IPS-15b (cell line): ENCODE measurements at regions not wholly inside any gene's neighbourhood (a gene's known extent, or its start where the extent isn't known, plus 50 kb on each side); places are given as distances from the start of the nearest gene placed in this dataset.

Source experiments
- H3K27me3 ChIP-seq: one replicate; pipeline ENCODE4 v1.6.1; 2013; ENCODE audit warnings: low read length; ENCODE audit not compliant: control insufficient read depth, insufficient read depth
- H3K36me3 ChIP-seq: one replicate; pipeline ENCODE4 v1.6.1; 2013; ENCODE audit warnings: low read length; ENCODE audit not compliant: control insufficient read depth, insufficient read depth
- H3K4me1 ChIP-seq: one replicate; pipeline ENCODE4 v1.6.1; 2013; ENCODE audit warnings: mild to moderate bottlenecking, low read length; ENCODE audit not compliant: control insufficient read depth, insufficient read depth
- H3K4me3 ChIP-seq: one replicate; pipeline ENCODE4 v1.5.1; 2013; ENCODE audit warnings: low read depth, low read length
- H3K9ac ChIP-seq: one replicate; pipeline ENCODE4 v1.6.1; 2013; ENCODE audit warnings: low read depth, mild to moderate bottlenecking, low read length
- H3K9me3 ChIP-seq: one replicate; pipeline ENCODE4 v1.6.1; 2013; ENCODE audit warnings: mild to moderate bottlenecking, low read length; ENCODE audit not compliant: control insufficient read depth, insufficient read depth

- Histone ChIP-seq H3K36me3 (no peaks in the 10 kb centered on the region), H3K4me3 (no peak overlapping the region), H3K9me3 (no peaks in the 10 kb centered on the region), H3K27me3 (peaks cover 15% of the 10 kb centered on the region), H3K4me1 (peaks cover 10% of the 10 kb centered on the region), H3K9ac (no peak overlapping the region)
These were observed 256.9 kb downstream of the GPATCH2 start for GRCh38 chr1:217373761-217374701.

- Histone ChIP-seq H3K36me3 (no peaks in the 10 kb centered on the region), H3K4me3 (no peak overlapping the region), H3K9ac (no peak overlapping the region), H3K9me3 (no peaks in the 10 kb centered on the region), H3K27me3 (peaks cover 22% of the 10 kb centered on the region), H3K4me1 (peaks cover 10% of the 10 kb centered on the region)
These were observed 258.6 kb downstream of the GPATCH2 start for GRCh38 chr1:217372049-217372970.

- Histone ChIP-seq H3K4me1 (peaks cover 10% of the 10 kb centered on the region), H3K27me3 (peaks cover 22% of the 10 kb centered on the region)
These were observed 260.1 kb downstream of the GPATCH2 start for GRCh38 chr1:217370757-217371156.

GRCh38 chr1:217369996-217370551, 260.8 kb downstream of the GPATCH2 start:
- no peak overlapping the region for H3K4me3 ChIP-seq
- peaks cover 10% of the 10 kb centered on the region for H3K4me1 ChIP-seq
- H3K9ac ChIP-seq = no peak overlapping the region
- no peaks in the 10 kb centered on the region for H3K9me3 ChIP-seq
- no peaks in the 10 kb centered on the region for H3K36me3 ChIP-seq
- H3K27me3 ChIP-seq = peaks cover 22% of the 10 kb centered on the region

More at GRCh38 chr1:217370757-217371156, 260.1 kb downstream of the GPATCH2 start:
- H3K36me3 ChIP-seq = no peaks in the 10 kb centered on the region
- H3K4me3 ChIP-seq = no peak overlapping the region
- no peak overlapping the region for H3K9ac ChIP-seq
- H3K9me3 ChIP-seq = no peaks in the 10 kb centered on the region

- no peak overlapping the region for H3K4me3 ChIP-seq
These were observed 261.5 kb downstream of the GPATCH2 start for GRCh38 chr1:217369271-217369981.

GRCh38 chr1:217364220-217364619, 266.7 kb downstream of the GPATCH2 start:
- no peak overlapping the region for H3K4me3 ChIP-seq
- H3K4me1 ChIP-seq = peaks cover 3% of the 10 kb centered on the region
- no peak overlapping the region for H3K9ac ChIP-seq
- H3K36me3 ChIP-seq = no peaks in the 10 kb centered on the region
- peaks cover 9% of the 10 kb centered on the region for H3K27me3 ChIP-seq
- H3K9me3 ChIP-seq = no peaks in the 10 kb centered on the region

More at GRCh38 chr1:217369271-217369981, 261.5 kb downstream of the GPATCH2 start:
- Histone ChIP-seq H3K9me3 (no peaks in the 10 kb centered on the region), H3K36me3 (no peaks in the 10 kb centered on the region), H3K9ac (no peak overlapping the region), H3K4me1 (peaks cover 6% of the 10 kb centered on the region), H3K27me3 (peaks cover 22% of the 10 kb centered on the region)

GRCh38 chr1:217363319-217363718, 267.6 kb downstream of the GPATCH2 start:
- H3K36me3 ChIP-seq = no peaks in the 10 kb centered on the region
- H3K4me1 ChIP-seq = no peaks in the 10 kb centered on the region
- H3K27me3 ChIP-seq = peaks cover under 1% of the 10 kb centered on the region
- no peak overlapping the region for H3K4me3 ChIP-seq
- H3K9ac ChIP-seq = no peak overlapping the region
- no peaks in the 10 kb centered on the region for H3K9me3 ChIP-seq

- Histone ChIP-seq H3K27me3 (no peaks in the 10 kb centered on the region), H3K36me3 (no peaks in the 10 kb centered on the region), H3K4me3 (no peak overlapping the region), H3K4me1 (no peaks in the 10 kb centered on the region), H3K9ac (no peak overlapping the region), H3K9me3 (no peaks in the 10 kb centered on the region)
These were observed 270.4 kb downstream of the GPATCH2 start for GRCh38 chr1:217360510-217360909.

- Histone ChIP-seq H3K4me3 (no peak overlapping the region), H3K4me1 (no peaks in the 10 kb centered on the region), H3K27me3 (no peaks in the 10 kb centered on the region), H3K9me3 (no peaks in the 10 kb centered on the region), H3K36me3 (no peaks in the 10 kb centered on the region), H3K9ac (no peak overlapping the region)
These were observed 276.0 kb downstream of the GPATCH2 start for GRCh38 chr1:217354895-217355294.

- Histone ChIP-seq H3K9me3 (no peaks in the 10 kb centered on the region), H3K9ac (no peak overlapping the region), H3K36me3 (no peaks in the 10 kb centered on the region), H3K4me3 (no peak overlapping the region), H3K4me1 (no peaks in the 10 kb centered on the region), H3K27me3 (no peaks in the 10 kb centered on the region)
These were observed 281.8 kb downstream of the GPATCH2 start for GRCh38 chr1:217348960-217349664.
